IMR-90 (cell line): ENCODE measurements at regions not wholly inside any gene's neighbourhood (a gene's known extent, or its start where the extent isn't known, plus 50 kb on each side); places are given as distances from the start of the nearest gene placed in this dataset.

Experiments
- ATAC-seq: fragments of 200-7000 bp; cut with Tn5 transposase; 2 replicates; pipeline ENCODE4 v1.9.1; 2020; ENCODE audit warnings: low read depth, mild to moderate bottlenecking, moderate library complexity
- BruUV-seq: library from RNA; stranded (reverse); fragments of 400-500 nt; replicated peaks from 2 replicates; lab custom pipeline; 2021; lab: Mats Ljungman, UMichigan
- CTCF ChIA-PET: fragments of 300-600 bp; formaldehyde crosslinking; extraction: SDS; loops from one replicate; lab custom pipeline; 2021; ENCODE audit warnings: antibody characterized with exemption; lab: Yijun Ruan, JAX
- POLR2A ChIA-PET: fragments of 300-600 bp; sonication (Branson Sonifier 250); formaldehyde crosslinking; loops from one replicate; lab custom pipeline; 2022; ENCODE audit warnings: antibody characterized with exemption; ENCODE audit not compliant: unreplicated experiment; lab: Charles Lee
- DNase-seq: peaks from one replicate; pipeline ENCODE4 v3.0.0; 2013
- H2AFZ ChIP-seq: replicated peaks from 2 replicates; pipeline ENCODE3; 2013; ENCODE audit warnings: low read length, mild to moderate bottlenecking; ENCODE audit not compliant: poor library complexity
- H2AK5ac ChIP-seq: 2 replicates; pipeline ENCODE4 v1.6.1; 2013; ENCODE audit warnings: low read depth, low read length, inconsistent platforms
- H2AK9ac ChIP-seq: replicated peaks from 2 replicates; pipeline ENCODE3; 2013; ENCODE audit warnings: mild to moderate bottlenecking, low read depth, low read length, moderate library complexity; ENCODE audit not compliant: poor library complexity
- H2BK120ac ChIP-seq: 2 replicates; pipeline ENCODE4 v1.6.1; 2013; ENCODE audit warnings: low read depth, low read length, inconsistent platforms
- H2BK15ac ChIP-seq: 3 replicates; pipeline ENCODE4 v1.6.1; 2013; ENCODE audit warnings: low read depth, low read length, inconsistent platforms
- H2BK20ac ChIP-seq: 2 replicates; pipeline ENCODE4 v1.6.1; 2013; ENCODE audit warnings: low read depth, mild to moderate bottlenecking, inconsistent platforms, low read length, moderate library complexity
- H2BK5ac ChIP-seq: 2 replicates; pipeline ENCODE4 v1.6.1; 2013; ENCODE audit warnings: mild to moderate bottlenecking, low read depth, low read length, inconsistent platforms; ENCODE audit not compliant: poor library complexity, severe bottlenecking
- H3K14ac ChIP-seq: replicated peaks from 2 replicates; pipeline ENCODE4 v1.6.1; 2013; ENCODE audit warnings: low read depth, low read length, inconsistent platforms
- H3K18ac ChIP-seq: 2 replicates; pipeline ENCODE4 v1.6.1; 2013; ENCODE audit warnings: low read depth, low read length, control low read depth
- H3K23ac ChIP-seq: 2 replicates; pipeline ENCODE4 v1.6.1; 2013; ENCODE audit warnings: low read depth, low read length, inconsistent platforms
- H3K27ac ChIP-seq: 2 replicates; pipeline ENCODE4 v1.5.1; 2013; ENCODE audit warnings: mild to moderate bottlenecking, control low read depth, low read length; ENCODE audit not compliant: insufficient read depth
- H3K27me3 ChIP-seq: 2 replicates; pipeline ENCODE4 v1.6.1; 2013; ENCODE audit warnings: low read length; ENCODE audit not compliant: control insufficient read depth, insufficient read depth
- H3K36me3 ChIP-seq: 2 replicates; pipeline ENCODE4 v1.6.1; 2013; ENCODE audit warnings: low read length, mixed read lengths; ENCODE audit not compliant: control insufficient read depth, insufficient read depth
- H3K4ac ChIP-seq: 2 replicates; pipeline ENCODE4 v1.6.1; 2013; ENCODE audit warnings: low read depth, low read length, inconsistent platforms
- H3K4me1 ChIP-seq: 2 replicates; pipeline ENCODE4 v1.6.1; 2013; ENCODE audit warnings: low read length, mixed read lengths; ENCODE audit not compliant: control insufficient read depth, insufficient read depth
- H3K4me2 ChIP-seq: 2 replicates; pipeline ENCODE4 v1.6.1; 2013; ENCODE audit warnings: low read depth, mild to moderate bottlenecking, control low read depth, low read length, moderate library complexity
- H3K4me3 ChIP-seq: 2 replicates; pipeline ENCODE4 v1.5.1; 2013; ENCODE audit warnings: low read depth, mild to moderate bottlenecking, control low read depth, low read length, moderate library complexity; ENCODE audit not compliant: insufficient read depth
- H3K56ac ChIP-seq: 2 replicates; pipeline ENCODE4 v1.6.1; 2013; ENCODE audit warnings: low read length, inconsistent platforms; ENCODE audit not compliant: insufficient read depth; ENCODE audit errors: extremely low read depth
- H3K79me1 ChIP-seq, 2 experiments: 2 replicates each; pipeline ENCODE4 v1.6.1; 2013; ENCODE audit warnings: low read length in 2 of 2, inconsistent platforms in 1 of 2, low read depth in 1 of 2
- H3K9ac ChIP-seq: 2 replicates; pipeline ENCODE4 v1.6.1; 2013; ENCODE audit warnings: low read depth, low read length, control low read depth
- H3K9me1 ChIP-seq: 2 replicates; pipeline ENCODE4 v1.6.1; 2013; ENCODE audit warnings: low read length, inconsistent platforms; ENCODE audit not compliant: insufficient read depth
- H3K9me3 ChIP-seq: 2 replicates; pipeline ENCODE4 v1.6.1; 2013; ENCODE audit warnings: low read length; ENCODE audit not compliant: control insufficient read depth, insufficient read depth
- H4K20me1 ChIP-seq: 2 replicates; pipeline ENCODE4 v1.6.1; 2013; ENCODE audit warnings: low read length, inconsistent platforms; ENCODE audit not compliant: insufficient read depth
- H4K5ac ChIP-seq: 2 replicates; pipeline ENCODE4 v1.6.1; 2013; ENCODE audit warnings: mild to moderate bottlenecking, low read depth, low read length, control low read depth
- H4K8ac ChIP-seq, 2 experiments: 2 replicates each; pipeline ENCODE4 v1.6.1; 2013; ENCODE audit warnings: low read depth in 2 of 2, low read length in 2 of 2, control low read depth in 1 of 2, inconsistent platforms in 1 of 2
- H4K91ac ChIP-seq: 2 replicates; pipeline ENCODE4 v1.6.1; 2013; ENCODE audit warnings: low read depth, low read length, inconsistent platforms; ENCODE audit not compliant: insufficient read depth
- RCOR1 ChIP-seq: IDR thresholded peaks from 2 replicates; pipeline ENCODE4 v1.6.1; 2012; ENCODE audit warnings: mild to moderate bottlenecking, low read length, improper control_type of control experiment; ENCODE audit not compliant: insufficient replicate concordance
- SMC3 ChIP-seq: fragments of 150-350 bp; IDR thresholded peaks from 2 replicates; pipeline ENCODE4 v1.6.1; 2016; ENCODE audit warnings: low read depth, mild to moderate bottlenecking, antibody characterized with exemption, low read length, moderate library complexity
- WGBS, 2 experiments: methylation state at CpG; one replicate each; pipeline versions ENCODE4 v1.1.5 to v1.1.7; 2013; ENCODE audit warnings: missing lambda C conversion rate in 2 of 2; ENCODE audit not compliant: insufficient read length in 1 of 2; ENCODE audit errors: extremely low coverage in 2 of 2; 5-methylcytosine and 5-hydroxymethylcytosine counted together
- dilution Hi-C: fragments of 300-500 bp; cut with HindIII; formaldehyde crosslinking; loops from one replicate; pipeline ENCODE4 v1.14.3; 2018; ENCODE audit warnings: low sequenced_read_pairs; ENCODE audit not compliant: unreplicated experiment
- in situ Hi-C: fragments of 300-500 bp; cut with MboI; formaldehyde crosslinking; loops from 3 replicates; pipeline ENCODE4 v1.14.3; 2019; ENCODE audit warnings: low sequenced_read_pairs, inconsistent platforms, mixed read lengths
- intact Hi-C: fragments of 100-400 bp; cut with micrococcal nuclease; formaldehyde crosslinking; loops from 2 replicates; pipeline ENCODE4 v1.10.0; 2022

DNA sequence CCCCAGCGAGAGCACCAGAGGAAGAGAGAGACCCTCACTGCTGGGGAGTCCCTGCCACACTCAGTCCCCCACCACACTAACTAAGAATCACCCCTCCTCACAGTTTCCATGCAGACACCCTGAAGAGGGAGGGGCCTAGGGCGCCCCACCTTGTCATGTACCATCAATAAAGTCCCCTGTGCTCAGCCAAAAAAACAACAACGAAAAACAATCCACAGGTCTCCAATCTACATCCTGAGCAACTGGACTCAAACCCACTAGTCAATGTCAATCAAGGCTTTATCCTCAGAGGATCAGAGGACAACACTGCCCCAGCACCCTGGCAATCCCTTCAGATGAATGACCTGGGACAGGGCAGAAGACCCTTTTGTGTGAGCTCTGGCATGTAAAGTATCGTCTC is 210.1 kb upstream of the MSX2 start:
- Histone ChIP-seq H3K79me1 (no peaks in the 10 kb centered on the region), H2BK15ac (no peak overlapping the region), H3K9me3 (no peaks in the 10 kb centered on the region), H3K27me3 (no peaks in the 10 kb centered on the region), H3K9me1 (peaks cover 7% of the 10 kb centered on the region), H3K18ac (no peak overlapping the region), H3K9ac (no peak overlapping the region), H3K56ac (no peak overlapping the region), H3K27ac (no peak overlapping the region), H4K91ac (no peak overlapping the region), H4K8ac (no peak overlapping the region), H2AK9ac (no peak overlapping the region), H3K4me3 (no peak overlapping the region), H4K5ac (no peak overlapping the region), H3K36me3 (no peaks in the 10 kb centered on the region), H3K4me1 (peaks cover 6% of the 10 kb centered on the region), H2BK5ac (no peak overlapping the region), H3K23ac (no peak overlapping the region), H3K14ac (no peak overlapping the region), H2BK20ac (0 out of 2 replicates have a peak overlapping the region, but pooled peaks have one; percentile 9), H3K4ac (no peak overlapping the region), H4K20me1 (no peaks in the 10 kb centered on the region), H2AFZ (no peak overlapping the region), H3K4me2 (no peak overlapping the region), H2AK5ac (no peak overlapping the region), H2BK120ac (no peak overlapping the region)
- in situ Hi-C loops (no loop called here), intact Hi-C loops (no loop called here), dilution Hi-C loops (no loop called here)
- WGBS, 2 experiments: no CpG with 5 or more reads among the region's 4 CpGs
- no peak for ATAC-seq
- ChIA-PET CTCF (no interaction called here), POLR2A (no interaction called here)
- no TSS peak for BruUV-seq
- TF ChIP-seq RCOR1 (no peak), SMC3 (no peak)
- DNase-seq: no peak
